ENCODE measurements at regions not wholly inside any gene's neighbourhood (a gene's known extent, or its start where the extent isn't known, plus 50 kb on each side); places are given as distances from the start of the nearest gene placed in this dataset.

DNA sequence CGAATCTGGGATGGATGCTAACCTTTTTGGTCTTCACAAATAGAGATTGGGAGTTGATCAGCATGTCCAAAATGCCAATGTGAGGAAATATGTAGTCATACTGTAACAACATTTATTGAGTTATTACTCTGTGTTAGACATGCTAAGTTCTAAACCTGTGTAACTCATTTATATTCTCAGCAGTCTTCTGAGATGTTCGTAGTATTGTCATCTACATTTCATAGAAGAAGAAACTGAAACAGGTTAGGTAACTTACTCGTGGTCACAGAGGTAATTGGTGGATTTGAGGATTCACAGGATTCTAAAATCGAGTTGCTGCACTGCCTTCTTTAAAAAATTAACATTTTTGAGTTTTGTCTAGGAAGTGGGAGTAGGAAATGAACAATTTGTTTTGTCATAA lies 162.1 kb downstream of the UBE2E3 start:
- TF ChIP-seq POLR2A (IDR thresholded peaks at IDR 0.05; ENCODE audit: low read depth, low read length) (no peak), PAX5 (IDR thresholded peaks at IDR 0.05; ENCODE audit: insufficient read depth, low read length, severe bottlenecking) (no peak), POLR2AphosphoS5 (IDR thresholded peaks at IDR 0.05; ENCODE audit: low read depth, low read length) (no peak), TAF1 (IDR thresholded peaks at IDR 0.05; ENCODE audit: low read depth, low read length) (no peak), POU2F2 (IDR thresholded peaks at IDR 0.05; ENCODE audit: low read depth, low read length) (no peak)
